TTC549 (cell line): ENCODE measurements at regions not wholly inside any gene's neighbourhood (a gene's known extent, or its start where the extent isn't known, plus 50 kb on each side); places are given as distances from the start of the nearest gene placed in this dataset.

Experiments
- FAIRE-seq: peaks from 2 replicates; lab custom pipeline; 2012; peaks lifted over from hg19 to GRCh38; lab: Jason Lieb, UNC

DNA sequence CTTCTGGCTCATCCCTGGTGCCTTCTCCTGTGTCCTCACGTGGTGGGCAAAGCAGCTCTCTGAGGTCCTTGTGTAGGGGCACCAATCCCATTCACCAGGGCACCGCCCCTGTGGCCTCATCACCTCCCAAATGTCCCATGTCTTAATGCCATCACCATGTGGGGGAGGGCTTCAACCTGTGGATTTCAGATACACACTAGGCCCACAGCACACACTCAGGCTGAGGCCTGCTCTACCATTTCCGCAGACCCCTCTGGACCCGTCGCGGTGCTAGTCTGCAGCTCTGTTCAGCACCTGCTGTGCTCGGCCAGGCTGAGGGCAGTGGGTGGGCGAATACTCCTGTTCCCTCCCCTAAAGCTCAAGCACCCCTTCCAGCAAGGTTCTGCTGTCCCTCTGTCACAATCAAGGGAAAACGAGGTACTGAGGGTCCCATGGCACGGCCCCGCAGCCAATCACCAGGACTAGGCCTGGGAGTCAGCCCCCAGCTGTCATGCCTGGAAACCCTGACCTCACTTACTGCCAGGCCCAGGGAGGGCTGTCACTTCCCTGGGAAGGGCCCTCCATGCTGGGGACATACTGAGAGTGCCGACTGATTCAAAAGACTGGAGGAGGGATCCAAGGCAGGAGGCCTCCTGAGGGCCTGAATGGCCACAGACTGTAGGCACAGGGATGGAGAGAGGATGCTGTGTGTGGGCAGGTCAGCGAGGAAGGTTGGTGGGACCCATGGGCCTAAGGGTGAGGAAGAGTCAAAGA is 123.8 kb upstream of the RET start:
- FAIRE-seq: no peak

DNA sequence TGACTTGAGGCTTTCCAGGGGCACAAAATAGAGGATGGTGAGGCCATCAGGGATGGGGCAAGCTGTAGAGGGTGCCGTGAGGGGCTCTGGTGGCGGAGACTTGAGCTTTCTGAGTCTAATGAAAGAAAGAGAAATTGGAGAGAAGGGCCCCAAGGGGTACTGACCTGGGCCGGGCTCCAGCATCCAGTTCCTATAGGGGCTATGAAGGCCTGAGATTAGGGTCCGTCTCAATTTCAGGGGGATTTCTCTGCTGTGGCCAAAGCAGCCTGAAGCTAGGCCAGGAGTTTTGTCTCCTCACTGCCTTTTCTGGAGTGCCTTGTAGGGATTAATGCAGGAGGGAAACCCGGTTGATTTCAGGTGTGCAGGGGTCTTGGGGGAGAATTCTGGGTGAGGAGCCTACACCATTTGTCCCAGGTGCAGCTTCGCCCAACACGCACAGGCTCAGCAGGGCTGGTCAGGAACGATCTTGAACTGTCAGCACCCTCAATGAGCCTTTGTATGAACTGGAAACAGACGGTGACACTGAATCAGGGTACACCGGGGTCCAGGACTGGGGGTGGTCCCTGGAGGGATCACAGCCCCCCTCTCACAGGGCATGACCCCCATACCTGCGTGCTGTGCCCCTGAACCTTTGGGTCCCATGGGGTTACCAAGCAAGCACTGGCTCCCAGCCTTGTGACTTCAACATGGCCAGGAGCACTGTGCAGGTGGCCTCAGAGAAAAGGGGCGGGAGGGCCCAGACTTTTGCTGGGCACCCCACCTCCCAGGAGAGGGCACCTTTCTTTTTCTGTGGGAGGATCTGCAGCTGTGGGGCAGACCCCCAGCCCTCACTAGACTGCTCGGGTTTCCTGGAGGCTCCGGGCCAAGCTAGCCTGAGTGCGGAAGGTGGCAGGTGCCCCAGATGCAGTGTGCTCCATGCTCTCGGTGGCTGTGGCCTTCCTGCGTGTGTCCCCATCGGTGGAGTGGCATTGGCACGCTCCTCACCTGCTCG is 122.9 kb upstream of the RET start:
- no peak for FAIRE-seq

DNA sequence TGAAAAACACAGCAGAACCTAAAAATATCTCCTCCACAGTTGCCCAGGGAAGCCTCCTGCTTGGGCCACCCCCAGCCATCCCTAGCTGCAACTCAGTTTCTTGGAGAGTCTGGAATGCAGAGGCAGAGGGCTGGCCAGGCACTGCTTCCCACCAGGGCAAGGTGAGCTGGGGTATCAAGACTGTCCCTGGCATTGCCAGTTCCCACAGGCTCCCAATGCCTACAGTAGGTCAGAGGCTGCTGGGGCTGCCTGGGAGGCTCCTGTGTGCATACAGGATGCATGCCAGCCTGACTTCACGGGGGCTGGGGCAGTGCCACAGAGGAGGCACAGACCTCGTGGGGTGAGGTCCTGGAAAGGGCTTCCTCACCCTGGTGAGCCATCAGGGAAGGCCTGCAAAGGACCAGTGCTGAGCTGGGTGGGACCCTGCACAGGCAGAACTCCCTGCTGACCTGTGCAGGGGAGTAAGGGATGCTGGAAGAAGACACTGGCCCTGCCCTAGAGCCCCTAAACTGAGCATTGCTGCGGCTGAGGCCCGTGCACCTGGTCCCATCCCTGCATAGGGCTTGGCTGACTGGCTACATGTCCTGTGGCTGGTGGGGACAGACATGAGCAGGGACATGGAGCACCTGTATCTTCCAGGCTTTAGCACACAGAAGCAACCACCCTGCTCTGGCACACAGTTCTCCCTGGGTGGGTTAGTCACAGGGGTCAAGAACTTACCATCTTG is 121.9 kb upstream of the RET start:
- FAIRE-seq: no peak

DNA sequence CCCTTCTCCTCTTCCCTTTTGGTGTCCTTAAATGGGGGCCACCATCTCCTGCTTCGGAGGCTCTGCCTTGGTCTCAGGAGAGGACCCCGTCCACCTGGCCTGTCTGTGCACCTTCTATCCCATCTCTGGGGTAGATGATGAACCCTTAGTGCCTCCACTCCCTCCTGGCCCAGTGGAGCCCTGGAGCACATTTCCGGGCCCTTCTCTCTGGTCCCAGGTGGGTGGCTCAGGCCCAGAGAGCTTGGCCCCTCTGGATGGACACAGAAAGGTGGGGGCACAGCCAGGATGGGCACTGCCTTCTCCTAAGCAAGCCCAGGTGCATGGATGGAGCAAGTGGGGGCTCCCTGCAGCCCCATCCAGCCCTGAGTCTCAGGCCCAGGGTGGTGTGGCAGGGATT is 121.4 kb upstream of the RET start:
- FAIRE-seq: no peak

DNA sequence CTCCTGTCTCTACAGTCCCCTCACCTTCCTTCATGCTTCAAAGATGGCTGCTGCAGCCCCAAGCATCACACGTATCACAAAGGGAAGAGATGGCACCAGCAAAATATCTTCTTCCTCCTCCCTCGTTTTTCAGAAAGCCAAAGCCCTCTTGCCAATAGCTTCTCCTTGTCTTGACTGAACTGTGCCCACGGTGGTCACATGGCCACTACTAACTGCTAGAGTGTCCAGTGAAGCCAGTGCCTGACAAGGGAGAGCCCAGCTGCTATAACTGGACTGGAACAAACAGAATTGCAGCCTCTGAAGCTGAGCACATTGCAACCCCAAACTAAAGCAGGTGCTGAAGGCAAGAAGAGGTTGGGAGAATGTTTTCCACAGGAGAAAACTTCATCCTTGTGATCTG is 120.8 kb upstream of the RET start:
- FAIRE-seq: no peak

DNA sequence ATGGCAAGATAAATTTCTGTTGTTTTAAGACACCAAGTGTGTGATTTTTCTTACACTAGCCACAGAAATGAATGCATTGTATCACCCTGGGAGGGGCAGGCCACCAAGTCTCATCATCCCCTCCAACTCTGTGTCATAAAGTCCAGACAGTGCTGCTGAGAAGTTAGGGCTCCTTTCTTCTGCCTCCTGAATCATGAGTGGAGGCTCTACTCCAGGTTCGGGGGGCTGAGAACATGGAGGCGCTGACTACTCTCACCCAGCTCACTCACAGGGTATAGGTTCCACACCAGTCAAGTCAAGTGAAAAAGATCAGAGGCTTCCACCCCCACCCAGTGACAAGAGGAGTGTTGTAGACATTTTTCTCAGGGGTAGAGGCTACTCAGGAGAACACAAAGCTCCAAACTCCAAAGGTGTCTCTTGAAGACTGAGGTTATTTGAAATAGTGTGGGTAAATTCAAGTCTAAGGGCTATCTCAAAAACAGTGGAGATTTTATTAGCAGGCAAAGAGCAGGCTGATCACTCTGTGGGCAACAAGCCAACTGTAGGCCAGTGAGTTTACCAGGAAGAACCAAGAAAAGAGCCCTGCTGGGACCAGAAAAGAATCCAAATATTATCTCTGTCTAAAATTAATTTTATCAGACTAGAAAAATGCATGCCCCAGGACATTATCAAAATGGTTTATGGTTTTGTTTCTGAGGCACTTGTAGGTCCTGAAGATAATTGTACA is 118.6 kb upstream of the RET start:
- FAIRE-seq: no peak

DNA sequence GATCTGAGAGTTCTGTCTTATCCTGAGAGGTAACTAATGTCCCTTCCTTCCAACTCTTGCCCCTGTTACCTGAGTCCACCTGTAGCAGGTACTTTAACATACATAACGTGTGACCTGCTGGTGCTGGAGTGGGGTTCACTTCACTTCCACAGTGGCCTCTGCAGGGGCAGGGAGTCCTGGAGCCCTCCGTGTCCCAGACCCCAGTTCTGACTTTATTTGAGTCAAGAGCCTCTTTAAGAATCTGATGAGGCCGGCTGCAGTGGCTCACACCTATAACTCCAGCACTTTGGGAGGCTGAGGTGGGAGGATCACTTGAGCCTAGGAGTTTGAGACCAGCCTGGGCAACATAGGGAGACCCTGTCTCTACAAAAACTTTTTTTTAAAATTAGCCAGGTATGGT is 117.0 kb upstream of the RET start:
- no peak for FAIRE-seq

DNA sequence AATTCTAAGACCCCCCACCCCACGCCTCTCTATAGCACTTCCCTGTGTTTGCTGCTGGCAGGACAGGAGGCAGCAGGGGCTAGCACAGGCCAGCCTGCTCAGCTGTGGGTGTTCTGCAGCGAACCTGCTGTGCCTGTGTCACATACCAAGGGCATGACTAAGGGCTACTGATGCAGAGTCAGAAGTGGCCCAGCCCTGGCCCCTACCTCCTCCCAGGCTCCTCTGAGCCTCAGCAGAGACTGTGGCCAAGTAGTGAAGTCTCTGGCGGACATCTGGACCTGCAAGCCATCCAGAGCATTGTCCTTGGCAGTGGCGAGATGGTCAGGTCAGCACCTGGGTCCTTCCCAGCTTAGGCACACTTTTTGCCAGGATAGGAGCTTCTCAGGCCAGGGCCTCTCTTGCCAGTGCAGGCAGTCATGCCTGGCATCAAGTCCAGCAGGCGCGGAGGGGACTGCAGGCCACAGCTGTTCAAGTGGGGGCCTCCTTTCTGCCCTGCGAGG is 116.3 kb upstream of the RET start:
- FAIRE-seq: no peak

DNA sequence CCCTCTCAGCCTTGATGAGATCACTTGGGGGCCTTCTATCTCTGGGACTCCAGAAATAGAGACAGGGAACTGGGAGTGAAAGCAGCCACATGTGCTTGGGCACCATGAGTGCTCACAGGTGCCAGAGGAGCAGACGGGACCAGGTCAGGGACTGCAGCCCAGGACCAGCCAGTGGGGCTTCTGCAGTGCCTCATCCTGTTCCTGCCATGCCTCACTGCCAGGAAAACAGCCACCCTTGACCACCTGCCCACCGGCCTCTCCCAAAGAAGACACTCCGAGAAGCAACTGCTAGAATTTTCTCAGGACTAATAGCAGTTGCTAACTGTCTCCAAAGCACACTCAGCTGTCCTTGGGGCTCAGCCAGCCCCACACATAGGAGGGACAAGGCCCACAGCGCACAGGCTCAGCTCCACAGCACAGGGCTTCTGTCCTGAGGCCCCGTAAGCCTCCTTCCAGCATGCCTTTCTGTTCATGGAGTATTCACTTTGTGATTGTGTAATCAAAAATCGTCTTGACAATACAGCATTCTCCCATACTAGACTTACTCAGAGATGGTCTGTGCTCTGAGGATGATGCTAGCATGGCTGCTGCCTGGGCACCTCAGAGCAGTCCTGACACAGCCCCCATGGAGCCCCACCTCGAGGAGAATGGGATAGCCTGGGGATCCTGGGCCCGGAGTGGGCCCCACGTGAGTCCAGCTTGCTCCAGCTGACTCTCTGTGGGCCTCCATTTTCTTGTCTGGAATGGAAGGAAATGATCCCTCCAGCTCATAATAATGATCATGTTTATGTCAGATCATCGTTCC is 115.7 kb upstream of the RET start:
- FAIRE-seq: no peak

DNA sequence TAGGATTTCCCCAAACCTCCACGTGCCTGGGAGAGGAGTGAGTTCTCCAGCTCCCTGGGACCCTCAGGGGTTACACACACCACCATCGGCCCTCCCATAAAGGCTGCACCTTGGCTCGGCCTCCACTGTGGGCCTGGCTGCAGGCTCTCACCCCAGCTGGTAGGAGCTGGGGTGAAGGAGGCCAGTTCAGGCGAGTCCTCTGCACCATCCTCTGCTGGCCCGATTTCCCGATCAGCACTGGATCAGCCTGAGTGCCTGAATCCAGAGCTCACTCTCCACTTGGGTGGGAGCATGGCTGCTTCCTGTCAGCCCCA is 115.1 kb upstream of the RET start:
- no peak for FAIRE-seq

DNA sequence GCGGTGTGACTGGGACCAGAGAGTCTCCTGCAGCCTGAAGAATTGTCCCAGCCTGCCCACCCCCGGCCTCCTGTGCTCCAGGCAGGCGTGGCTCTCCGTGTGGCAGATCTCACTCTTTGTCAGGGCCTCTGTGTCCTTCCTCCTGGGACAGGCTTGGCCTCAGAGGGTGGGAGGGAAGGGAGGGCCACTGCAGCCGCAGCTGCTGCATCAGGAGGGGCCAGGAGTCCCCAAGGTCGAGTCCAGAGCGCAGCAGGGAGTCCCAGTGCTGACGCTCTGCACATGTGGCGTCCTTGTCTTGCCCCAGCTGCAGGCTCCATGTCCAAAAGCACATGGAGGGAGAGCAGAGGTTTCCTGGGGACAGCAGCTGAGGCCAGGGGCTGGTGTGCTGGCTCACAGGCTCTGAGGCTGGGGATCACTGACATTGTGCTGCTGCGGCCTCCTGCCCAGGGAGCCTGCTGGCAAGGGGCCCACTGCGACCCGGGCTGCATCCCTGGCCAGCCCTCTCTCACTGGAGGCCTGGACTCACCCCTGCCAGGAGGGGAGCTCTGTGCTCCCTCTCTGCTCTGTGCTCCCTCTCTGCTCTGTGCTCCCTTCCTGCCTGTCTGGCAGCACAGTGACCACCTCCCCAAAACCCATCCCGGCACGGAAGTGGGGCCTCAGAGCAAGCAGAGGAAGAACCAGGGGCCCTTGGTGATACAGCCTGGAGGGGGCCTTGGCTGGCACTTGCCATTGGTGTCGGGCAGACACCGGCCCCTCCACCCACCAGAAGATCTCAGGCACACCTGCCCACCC is 114.6 kb upstream of the RET start:
- no peak for FAIRE-seq

DNA sequence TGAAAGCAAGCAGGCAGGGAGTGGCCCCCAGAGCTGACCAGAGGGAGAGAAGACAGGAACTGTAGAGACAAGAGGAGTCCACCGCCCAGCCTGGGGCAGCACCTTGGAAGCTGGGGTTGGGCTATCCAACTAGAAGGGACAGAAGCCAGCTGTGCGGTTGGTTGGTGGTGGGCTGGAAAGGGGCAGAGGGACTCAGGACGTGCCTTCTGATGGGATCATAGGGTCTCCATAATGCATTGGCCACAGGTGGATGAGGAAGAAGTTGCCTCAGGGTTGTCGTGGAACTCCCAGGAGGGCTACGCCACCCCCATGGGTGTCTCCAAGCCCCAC is 114.0 kb upstream of the RET start:
- FAIRE-seq: no peak

DNA sequence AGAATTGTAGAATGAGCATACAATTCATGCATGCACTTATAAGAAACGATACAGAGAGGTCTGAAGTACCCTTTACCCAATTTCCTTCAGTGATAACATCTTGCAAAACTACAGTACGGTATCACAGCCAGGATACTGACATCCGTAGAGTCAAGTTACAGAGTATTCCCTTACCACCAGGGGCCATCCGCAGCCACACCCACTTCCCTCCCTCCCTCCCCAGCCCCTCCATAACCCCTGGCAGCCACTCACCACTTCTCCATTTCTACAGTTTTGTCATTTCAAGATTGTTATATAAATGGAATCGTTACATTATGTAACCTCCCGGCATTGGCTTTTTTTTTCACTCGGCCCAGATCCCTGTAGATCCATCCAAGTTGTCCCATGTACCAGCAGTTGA is 113.6 kb upstream of the RET start:
- FAIRE-seq: no peak

DNA sequence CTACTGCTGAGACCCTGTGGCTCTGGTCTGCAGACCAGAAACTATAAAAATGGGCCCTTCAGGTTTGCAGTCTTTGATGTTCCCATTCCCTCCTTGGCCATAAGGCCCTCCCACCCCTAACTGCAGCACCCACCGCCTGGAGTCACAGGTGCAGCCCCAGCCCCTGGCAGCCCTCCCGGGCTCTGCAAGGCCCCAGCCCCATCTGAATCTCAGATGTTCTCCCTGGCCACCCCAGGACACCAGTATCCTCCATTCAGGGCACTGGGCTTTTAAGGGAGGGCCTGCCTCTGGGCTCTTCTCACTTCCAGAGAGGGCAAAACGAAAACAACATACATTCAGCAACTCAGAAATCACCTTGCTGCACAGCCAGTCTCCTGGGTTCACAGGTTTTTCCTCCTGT is 107.7 kb upstream of the RET start:
- no peak for FAIRE-seq

DNA sequence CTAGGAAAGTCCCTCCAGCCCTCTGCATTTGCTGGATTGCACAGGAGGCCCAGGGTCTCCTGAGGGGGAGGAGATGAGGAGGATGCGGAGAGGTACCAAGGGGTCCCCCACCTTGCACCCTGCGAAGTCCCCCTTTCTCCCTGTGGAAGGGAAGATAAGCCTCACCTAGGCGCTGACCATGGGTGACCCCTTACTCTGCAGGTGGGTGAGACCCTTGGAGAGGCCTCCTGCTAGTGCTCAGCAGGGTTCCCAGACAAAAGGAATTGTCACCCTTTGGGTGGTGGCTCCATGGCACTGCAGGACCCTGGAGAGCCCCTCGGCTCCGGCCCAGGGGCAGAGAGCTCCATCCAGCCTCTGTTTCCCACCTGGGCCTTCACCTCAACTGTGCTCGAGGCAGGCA is 107.0 kb upstream of the RET start:
- no peak for FAIRE-seq

DNA sequence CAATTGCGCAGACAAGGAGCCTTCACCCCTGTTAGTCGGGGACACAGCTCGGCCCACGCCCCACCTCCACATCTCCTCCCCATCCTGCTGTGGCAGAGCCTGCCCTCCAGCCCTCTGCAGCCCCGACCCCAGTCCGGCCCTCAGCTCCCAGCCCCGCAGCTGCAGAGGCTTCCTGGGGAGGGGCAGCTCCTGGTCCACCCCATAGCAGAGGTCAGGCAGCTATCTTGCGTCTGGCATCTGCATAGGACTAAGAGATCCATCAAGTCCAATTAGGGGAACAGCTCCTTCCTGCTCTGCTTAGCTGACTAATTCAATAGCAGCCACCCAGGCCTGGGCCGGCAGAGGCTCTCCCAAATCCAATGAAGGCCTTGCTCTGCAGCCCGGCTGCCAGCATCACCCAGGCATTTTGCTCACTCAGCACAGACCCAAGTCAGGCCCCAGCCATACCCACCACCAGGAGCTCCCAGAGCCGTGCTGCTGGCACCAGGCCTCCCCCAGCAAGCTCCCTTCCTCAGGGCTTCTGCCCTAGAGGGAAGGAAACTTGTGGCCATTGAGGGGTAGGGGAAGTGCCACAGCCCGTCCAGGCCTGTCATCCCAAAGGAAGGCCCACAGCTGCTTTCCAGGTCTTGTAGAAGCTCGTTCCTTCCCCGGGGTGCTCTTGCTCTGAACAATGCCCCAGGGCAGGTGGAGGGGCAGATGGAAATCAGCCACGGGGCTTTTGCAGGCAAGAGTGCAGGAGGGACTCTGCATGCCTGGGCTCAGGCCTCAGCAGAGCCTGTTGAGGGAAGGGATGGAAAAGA is 106.2 kb upstream of the RET start:
- FAIRE-seq: no peak

DNA sequence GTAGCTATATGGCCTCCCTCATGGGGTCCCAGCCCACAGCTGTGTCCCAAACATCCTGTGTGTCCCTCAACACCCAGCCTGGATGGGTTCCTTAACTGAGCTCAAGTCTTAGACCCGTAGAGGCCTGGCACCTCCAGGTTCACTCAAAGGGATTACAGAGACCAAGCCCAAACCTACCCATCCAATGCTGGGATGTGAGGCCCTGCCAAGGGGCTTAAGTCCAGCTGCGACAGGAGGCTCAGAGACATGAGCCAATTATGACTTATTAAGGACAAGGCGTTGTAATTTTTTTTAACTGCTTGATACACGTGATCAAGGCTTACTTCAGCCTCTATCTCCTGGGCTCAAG is 105.6 kb upstream of the RET start:
- FAIRE-seq: no peak

DNA sequence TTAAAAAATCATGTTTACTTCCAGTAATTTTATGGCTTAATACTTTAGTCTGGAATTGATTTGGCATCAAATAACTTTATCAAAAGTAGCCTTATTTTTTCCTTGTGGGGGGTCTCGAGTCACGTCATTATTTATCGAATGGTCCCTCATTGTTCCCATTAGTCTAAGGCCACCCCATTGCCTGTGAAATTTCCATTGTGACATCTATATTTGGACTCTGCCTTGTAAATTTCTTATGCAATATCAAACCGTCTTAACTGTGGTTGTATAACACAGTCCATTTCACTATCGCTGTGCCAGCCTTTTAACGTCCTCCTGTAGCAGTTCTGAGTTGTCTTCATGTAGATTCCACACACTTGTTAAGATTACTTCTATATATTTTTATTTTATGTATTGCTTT is 103.9 kb upstream of the RET start:
- no peak for FAIRE-seq

DNA sequence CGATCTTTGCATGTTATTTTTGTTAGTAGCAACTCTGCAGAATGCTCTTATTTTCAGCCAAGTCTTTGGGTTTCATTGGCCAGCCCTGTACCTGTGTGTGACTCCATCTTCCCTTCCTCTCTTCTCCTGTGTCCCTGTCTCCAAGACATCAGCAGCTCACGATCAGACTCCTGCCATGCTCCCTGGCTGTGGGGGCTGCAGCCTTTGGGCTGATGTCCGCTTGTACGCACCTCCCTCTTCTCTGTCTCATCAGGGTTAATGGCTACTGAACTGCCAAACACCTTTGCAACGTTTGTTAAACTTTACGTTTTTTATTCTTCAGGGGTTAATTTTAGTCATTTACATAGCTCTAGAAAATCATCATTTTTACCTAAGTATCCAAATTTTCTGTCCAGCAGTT is 103.5 kb upstream of the RET start:
- no peak for FAIRE-seq
